ENCODE measurements at regions not wholly inside any gene's neighbourhood (a gene's known extent, or its start where the extent isn't known, plus 50 kb on each side); places are given as distances from the start of the nearest gene placed in this dataset.

GRCh38 chr20:54909702-54910101, 434.3 kb downstream of the DOK5 start:
- TF ChIP-seq CTCF (conservative IDR thresholded peaks at IDR 0.05; ENCODE audit: low read depth in 2 of 2): no peak
- TF ChIP-seq EZH2phosphoT487 (IDR thresholded peaks at IDR 0.05; ENCODE audit: unreplicated experiment): no peak
- no peak for TF ChIP-seq EZH2 (IDR thresholded peaks at IDR 0.05; ENCODE audit: low read depth, unreplicated experiment)
- no peak for TF ChIP-seq POLR2AphosphoS5 (IDR thresholded peaks at IDR 0.05; ENCODE audit: low read depth)
- no peak for TF ChIP-seq JUNB (IDR thresholded peaks at IDR 0.05; ENCODE audit: unreplicated experiment)
- TF ChIP-seq REST (IDR thresholded peaks at IDR 0.05; ENCODE audit: unreplicated experiment): no peak
- no peak for TF ChIP-seq STAT1 (IDR thresholded peaks at IDR 0.05; ENCODE audit: unreplicated experiment)
- no peak for TF ChIP-seq CREB1 (CRISPR knock-in tag; IDR thresholded peaks at IDR 0.05; ENCODE audit: low read depth)
- no peak for TF ChIP-seq NANOG (IDR thresholded peaks at IDR 0.05; ENCODE audit: borderline replicate concordance)
- TF ChIP-seq ZNF331 (CRISPR knock-in tag; IDR thresholded peaks at IDR 0.05; ENCODE audit: low read depth): no peak

Data from GM23338 (cell line).